ENCODE measurements at regions not wholly inside any gene's neighbourhood (a gene's known extent, or its start where the extent isn't known, plus 50 kb on each side); places are given as distances from the start of the nearest gene placed in this dataset.

GRCh38 chr2:75258620-75259019, 59.3 kb upstream of the TACR1 start:
- H3K4me3 ChIP-seq (replicated peaks; ENCODE audit: low read depth, low read length): no peak overlapping the region
- no peak for DNase-seq (ENCODE audit: extremely low read depth, low read depth)
- no peak for TF ChIP-seq CTCF (IDR thresholded peaks at IDR 0.05; ENCODE audit: low read depth, low read length, missing control alignments)

GRCh38 chr2:75256485-75256884, 57.2 kb upstream of the TACR1 start:
- no peak for TF ChIP-seq CTCF (IDR thresholded peaks at IDR 0.05; ENCODE audit: low read depth, low read length, missing control alignments)
- H3K4me3 ChIP-seq (replicated peaks; ENCODE audit: low read depth, low read length): no peak overlapping the region

GRCh38 chr2:75253526-75253925, 54.2 kb upstream of the TACR1 start:
- no peak for DNase-seq (ENCODE audit: extremely low read depth, low read depth)
- H3K4me3 ChIP-seq (replicated peaks; ENCODE audit: low read depth, low read length): no peak overlapping the region
- no peak for TF ChIP-seq CTCF (IDR thresholded peaks at IDR 0.05; ENCODE audit: low read depth, low read length, missing control alignments)

More at GRCh38 chr2:75256485-75256884, 57.2 kb upstream of the TACR1 start:
- no peak for DNase-seq (ENCODE audit: extremely low read depth, low read depth)

GRCh38 chr2:75251896-75252295, 52.6 kb upstream of the TACR1 start:
- DNase-seq (ENCODE audit: extremely low read depth, low read depth): no peak
- no peak for TF ChIP-seq CTCF (IDR thresholded peaks at IDR 0.05; ENCODE audit: low read depth, low read length, missing control alignments)
- H3K4me3 ChIP-seq (replicated peaks; ENCODE audit: low read depth, low read length): no peak overlapping the region
